Activated CD8-positive, alpha-beta memory T cell treated with anti-CD3 and anti-CD28 coated beads for 36 hours (primary cell): ENCODE measurements at regions not wholly inside any gene's neighbourhood (a gene's known extent, or its start where the extent isn't known, plus 50 kb on each side); places are given as distances from the start of the nearest gene placed in this dataset.

Experiments used
- CTCF ChIA-PET: fragments of 350-600 bp; sonication (Branson Sonifier 250); formaldehyde crosslinking; loops from one replicate; lab custom pipeline; 2021; ENCODE audit warnings: antibody characterized with exemption; lab: Charles Lee
- POLR2A ChIA-PET: fragments of 350-600 bp; sonication (Branson Sonifier 250); formaldehyde crosslinking; loops from one replicate; lab custom pipeline; 2021; ENCODE audit warnings: antibody characterized with exemption; lab: Charles Lee

GRCh38 chr18:67864677-67865340 lies 348.3 kb upstream of the DSEL start:
- POLR2A ChIA-PET = no interaction called here
- CTCF ChIA-PET = no interaction called here

- CTCF ChIA-PET = no interaction called here
- POLR2A ChIA-PET = no interaction called here
Observed at GRCh38 chr18:67862069-67862468, 345.5 kb upstream of the DSEL start.

- POLR2A ChIA-PET = no interaction called here
- CTCF ChIA-PET = no interaction called here
Observed at GRCh38 chr18:67854340-67854739, 337.8 kb upstream of the DSEL start.

GRCh38 chr18:67846422-67847098 lies 330.0 kb upstream of the DSEL start:
- CTCF ChIA-PET = no interaction called here
- POLR2A ChIA-PET = no interaction called here

- ChIA-PET POLR2A (no interaction called here), CTCF (no interaction called here)
Observed at GRCh38 chr18:67845035-67845434, 328.5 kb upstream of the DSEL start.

- ChIA-PET CTCF (no interaction called here), POLR2A (no interaction called here)
Observed at GRCh38 chr18:67840379-67840778, 323.9 kb upstream of the DSEL start.

GRCh38 chr18:67818432-67818831 lies 301.9 kb upstream of the DSEL start:
- ChIA-PET POLR2A (no interaction called here), CTCF (no interaction called here)

GRCh38 chr18:67815280-67815679 lies 298.8 kb upstream of the DSEL start:
- ChIA-PET CTCF (no interaction called here), POLR2A (no interaction called here)

GRCh38 chr18:67813380-67814028 lies 297.0 kb upstream of the DSEL start:
- ChIA-PET CTCF (no interaction called here), POLR2A (no interaction called here)

- ChIA-PET POLR2A (no interaction called here), CTCF (no interaction called here)
Observed at GRCh38 chr18:67805261-67805660, 288.7 kb upstream of the DSEL start.

GRCh38 chr18:67794521-67794920 lies 278.0 kb upstream of the DSEL start:
- ChIA-PET POLR2A (no interaction called here), CTCF (no interaction called here)

- ChIA-PET POLR2A (no interaction called here), CTCF (no interaction called here)
Observed at GRCh38 chr18:67790527-67790926, 274.0 kb upstream of the DSEL start.

GRCh38 chr18:67789165-67789545 lies 272.6 kb upstream of the DSEL start:
- POLR2A ChIA-PET = no interaction called here
- CTCF ChIA-PET = no interaction called here

- ChIA-PET CTCF (no interaction called here), POLR2A (no interaction called here)
Observed at GRCh38 chr18:67788310-67789164, 272.0 kb upstream of the DSEL start.

GRCh38 chr18:67783196-67783946 lies 266.9 kb upstream of the DSEL start:
- CTCF ChIA-PET = no interaction called here
- POLR2A ChIA-PET = no interaction called here

- ChIA-PET CTCF (no interaction called here), POLR2A (no interaction called here)
Observed at GRCh38 chr18:67778016-67778415, 261.5 kb upstream of the DSEL start.

GRCh38 chr18:67776929-67777328 lies 260.4 kb upstream of the DSEL start:
- ChIA-PET POLR2A (no interaction called here), CTCF (no interaction called here)

- CTCF ChIA-PET = no interaction called here
- POLR2A ChIA-PET = no interaction called here
Observed at GRCh38 chr18:67771271-67771670, 254.8 kb upstream of the DSEL start.

- POLR2A ChIA-PET = no interaction called here
Observed at GRCh38 chr18:67770520-67770919, 254.0 kb upstream of the DSEL start.

GRCh38 chr18:67766930-67767329 lies 250.4 kb upstream of the DSEL start:
- ChIA-PET CTCF (no interaction called here), POLR2A (no interaction called here)

More at GRCh38 chr18:67770520-67770919, 254.0 kb upstream of the DSEL start:
- CTCF ChIA-PET = no interaction called here
